Hepatocyte (in vitro differentiated cells): ENCODE measurements at regions not wholly inside any gene's neighbourhood (a gene's known extent, or its start where the extent isn't known, plus 50 kb on each side); places are given as distances from the start of the nearest gene placed in this dataset.
"Not testable (repeated sequence)": the region's sequence is repeated elsewhere in the genome, so short reads cannot be mapped to it uniquely, and the experiment has no call there.

Experiments used
- CTCF ChIP-seq: fragments of 200-600 bp; sonication (generic); IDR thresholded peaks from 2 replicates; pipeline ENCODE4 v1.5.1; 2016; ENCODE audit warnings: antibody characterized with exemption, mild to moderate bottlenecking; ENCODE audit not compliant: poor library complexity
- EZH2 ChIP-seq: fragments of 200-600 bp; sonication (generic); IDR thresholded peaks from 2 replicates; pipeline ENCODE4 v1.6.1; 2016; ENCODE audit warnings: antibody characterized with exemption, mild to moderate bottlenecking, borderline replicate concordance
- EZH2phosphoT487 ChIP-seq: fragments of 200-600 bp; sonication (generic); IDR thresholded peaks from one replicate; pipeline ENCODE4 v1.6.1; 2018; ENCODE audit warnings: antibody characterized with exemption, mild to moderate bottlenecking, low read depth, moderate library complexity; ENCODE audit not compliant: unreplicated experiment, severe bottlenecking

- TF ChIP-seq CTCF, EZH2phosphoT487, EZH2: not testable (repeated sequence)
Measured at GRCh38 chr10:29236910-29237309, 52.0 kb upstream of the LYZL1 start.
